ENCODE measurements at regions not wholly inside any gene's neighbourhood (a gene's known extent, or its start where the extent isn't known, plus 50 kb on each side); places are given as distances from the start of the nearest gene placed in this dataset.
A peak's percentile ranks its signal among the peaks of the same experiment; 100 is the strongest.

DNA sequence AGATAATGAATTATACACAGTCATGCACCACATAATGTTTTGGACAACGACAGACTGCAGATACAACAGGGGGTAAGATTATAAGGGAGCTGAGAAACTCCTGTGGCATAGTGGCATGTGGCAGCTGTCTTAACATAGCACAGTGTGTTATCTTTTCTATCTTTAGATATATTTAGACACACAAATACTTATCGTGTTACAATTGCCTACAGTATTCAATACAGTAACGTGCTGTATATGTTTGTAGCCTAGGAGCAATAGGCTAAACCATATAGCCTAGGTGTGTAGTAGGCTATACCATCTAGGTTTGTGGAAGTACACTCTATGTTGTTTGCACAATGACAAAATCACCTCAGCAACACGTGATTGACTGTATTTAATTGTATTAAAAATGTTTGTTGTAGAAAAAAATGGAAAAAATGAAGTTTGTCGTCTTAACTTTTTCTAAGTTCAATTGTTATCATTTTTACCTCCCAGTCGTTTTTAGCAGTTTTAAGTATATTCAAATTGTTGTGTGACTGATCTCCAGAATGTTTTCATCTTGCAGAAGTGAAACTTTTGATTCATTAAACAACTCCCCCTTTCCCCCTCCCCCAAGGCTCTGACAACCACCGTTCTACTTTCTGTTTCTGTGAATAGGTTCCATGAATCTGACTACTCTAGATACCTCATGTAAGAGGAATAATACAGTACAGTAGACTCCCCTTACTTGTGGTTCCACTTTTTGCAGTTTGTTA, 351.0 kb upstream of the B3GALT2 start:
- H3K27ac Mint-ChIP-seq: peak overlapping the region in 3 of 10 donors; percentile 15 to 63 (median 35)
- peaks cover 0 to 3% (median 0%) of the 10 kb centered on the region in 9 donors for H3K9me3 Mint-ChIP-seq
- peak overlapping the region in 5 of 10 donors; percentile 29 to 74 (median 56) for H3K4me3 Mint-ChIP-seq
- H3K36me3 Mint-ChIP-seq: no peaks in the 10 kb centered on the region
- peaks cover 6 to 41% (median 24%) of the 10 kb centered on the region in 4 donors for H3K4me1 Mint-ChIP-seq
- DNase-seq: peak in 4 of 10 donors; percentile 7 to 35 (median 24)
- ATAC-seq: peak; percentile 47 to 67
- no peaks in the 10 kb centered on the region for H3K27me3 Mint-ChIP-seq
- POLR2A ChIA-PET: no interaction called here

DNA sequence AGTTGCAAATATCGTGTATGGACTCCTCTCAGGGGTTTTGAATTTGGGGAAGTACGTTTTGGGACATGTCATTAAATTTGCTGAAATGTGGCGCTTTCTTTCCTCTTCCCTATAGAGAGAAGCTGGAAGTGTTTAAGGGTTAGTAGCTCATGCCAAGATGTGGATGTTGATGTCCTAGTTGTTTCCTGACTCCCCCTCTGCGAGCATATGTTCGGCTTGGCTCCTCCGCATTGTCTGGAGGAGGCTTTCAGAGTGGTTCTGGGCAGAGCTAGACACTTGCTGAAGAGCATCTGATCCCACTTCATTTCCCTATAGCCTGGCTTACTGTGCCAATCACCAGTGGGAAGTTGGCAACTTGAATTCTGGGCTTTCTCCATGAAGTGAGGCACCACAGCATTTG, 347.4 kb upstream of the B3GALT2 start:
- H3K27me3 Mint-ChIP-seq: no peaks in the 10 kb centered on the region
- POLR2A ChIA-PET: no interaction called here
- peak overlapping the region in 1 of 10 donors; percentile 12 for H3K27ac Mint-ChIP-seq
- no peak for ATAC-seq
- H3K9me3 Mint-ChIP-seq: peaks cover 0 to 13% (median 2%) of the 10 kb centered on the region in 9 donors
- peaks cover 0 to 17% (median 6%) of the 10 kb centered on the region in 4 donors for H3K4me1 Mint-ChIP-seq
- H3K4me3 Mint-ChIP-seq: no peak overlapping the region
- no peak for DNase-seq
- H3K36me3 Mint-ChIP-seq: peaks cover 0 to 6% (median 0%) of the 10 kb centered on the region in 3 donors

DNA sequence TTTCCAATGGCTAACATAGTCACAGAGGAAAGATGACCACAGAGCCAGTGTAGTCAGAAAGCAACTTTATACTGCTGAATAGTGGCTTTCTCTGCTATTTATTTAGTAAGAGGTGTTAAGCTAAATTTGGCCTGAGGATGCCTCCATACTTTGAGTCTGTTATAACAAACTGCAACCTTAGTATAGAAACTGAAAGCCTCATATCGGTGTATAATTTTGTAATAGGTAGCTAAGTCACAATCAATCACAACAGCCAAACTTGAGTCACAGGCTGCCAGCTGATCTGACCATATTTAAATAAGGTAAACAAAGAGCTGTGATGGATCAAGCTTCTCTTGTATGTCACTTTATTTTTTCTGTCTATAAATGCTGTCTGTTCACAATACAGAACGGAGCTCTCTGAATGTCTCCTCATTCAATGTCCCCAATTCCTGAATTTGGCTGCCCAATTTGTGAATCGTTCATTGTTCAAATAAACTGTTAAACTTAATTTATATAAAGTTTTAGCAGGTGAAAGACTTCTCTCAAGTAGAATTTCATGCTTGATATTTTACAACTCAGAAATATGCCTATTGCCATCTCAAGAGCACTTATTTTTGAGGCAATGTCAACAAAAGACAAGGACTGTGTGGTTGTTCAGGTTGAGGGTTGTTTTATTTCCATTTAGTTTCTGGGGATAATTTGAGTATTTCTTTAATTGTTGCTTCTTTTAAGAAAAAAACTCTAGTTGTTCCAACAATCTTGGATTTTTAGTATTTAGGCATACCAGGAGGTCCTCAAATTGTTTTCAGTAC, 339.7 kb upstream of the B3GALT2 start:
- Mint-ChIP-seq H3K27ac (no peak overlapping the region), H3K9me3 (peaks cover 0 to 8% (median 0%) of the 10 kb centered on the region in 9 donors), H3K36me3 (peaks cover 0 to 4% (median 4%) of the 10 kb centered on the region in 3 donors), H3K27me3 (no peaks in the 10 kb centered on the region), H3K4me1 (peaks cover 0 to 1% (median 0%) of the 10 kb centered on the region in 4 donors), H3K4me3 (no peak overlapping the region)
- DNase-seq: no peak
- ATAC-seq: no peak
- POLR2A ChIA-PET: no interaction called here

DNA sequence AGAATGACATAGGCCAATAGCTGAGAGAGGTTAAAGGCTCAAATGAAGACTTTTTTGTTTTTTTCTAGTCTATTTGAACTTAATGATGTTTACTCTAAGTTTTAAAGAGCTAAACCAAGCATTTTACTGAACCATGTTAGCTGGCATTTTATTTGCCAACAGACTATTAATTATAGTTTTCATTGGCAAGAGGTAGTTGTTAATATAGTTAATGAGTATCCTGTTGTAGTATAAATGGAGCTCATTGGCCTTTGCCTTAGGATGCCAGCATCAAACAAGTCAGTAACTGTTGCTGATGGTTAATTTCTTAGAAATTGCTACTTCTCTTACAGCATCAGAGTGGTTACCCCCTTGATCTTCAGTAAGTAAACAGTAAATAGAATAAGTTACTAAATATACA, 339.0 kb upstream of the B3GALT2 start:
- Mint-ChIP-seq H3K36me3 (peaks cover 0 to 4% (median 4%) of the 10 kb centered on the region in 3 donors), H3K4me1 (peaks cover 0 to 1% (median 0%) of the 10 kb centered on the region in 4 donors), H3K27ac (no peak overlapping the region), H3K27me3 (no peaks in the 10 kb centered on the region), H3K9me3 (peaks cover 0 to 4% (median 0%) of the 10 kb centered on the region in 9 donors), H3K4me3 (no peak overlapping the region)
- DNase-seq: no peak
- POLR2A ChIA-PET: no interaction called here
- ATAC-seq: no peak

DNA sequence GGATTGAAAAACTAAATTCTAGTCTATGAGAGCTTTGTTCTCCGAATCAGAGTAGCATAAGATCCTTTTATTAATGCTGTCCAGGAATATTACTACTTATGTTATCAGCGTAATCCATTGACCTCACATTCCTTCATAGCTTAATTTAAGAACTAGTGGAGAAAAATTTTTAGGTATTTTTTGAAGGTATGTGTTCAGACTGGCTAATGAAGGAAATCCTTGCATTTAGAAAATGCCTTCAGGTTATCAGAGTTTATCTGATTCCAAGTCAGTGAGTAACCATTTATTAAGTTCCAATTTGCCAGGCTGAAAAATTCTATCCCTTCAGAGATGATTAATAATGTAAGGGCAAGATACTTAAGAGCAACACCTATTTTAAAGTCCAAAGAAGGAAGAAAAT, 338.2 kb upstream of the B3GALT2 start:
- no peak for DNase-seq
- H3K36me3 Mint-ChIP-seq: peaks cover 0 to 5% (median 4%) of the 10 kb centered on the region in 3 donors
- no peak overlapping the region for H3K27ac Mint-ChIP-seq
- peaks cover 0 to 4% (median 0%) of the 10 kb centered on the region in 9 donors for H3K9me3 Mint-ChIP-seq
- no peaks in the 10 kb centered on the region for H3K27me3 Mint-ChIP-seq
- H3K4me1 Mint-ChIP-seq: peaks cover 0 to 1% (median 0%) of the 10 kb centered on the region in 4 donors
- POLR2A ChIA-PET: no interaction called here
- no peak overlapping the region for H3K4me3 Mint-ChIP-seq
- ATAC-seq: no peak

DNA sequence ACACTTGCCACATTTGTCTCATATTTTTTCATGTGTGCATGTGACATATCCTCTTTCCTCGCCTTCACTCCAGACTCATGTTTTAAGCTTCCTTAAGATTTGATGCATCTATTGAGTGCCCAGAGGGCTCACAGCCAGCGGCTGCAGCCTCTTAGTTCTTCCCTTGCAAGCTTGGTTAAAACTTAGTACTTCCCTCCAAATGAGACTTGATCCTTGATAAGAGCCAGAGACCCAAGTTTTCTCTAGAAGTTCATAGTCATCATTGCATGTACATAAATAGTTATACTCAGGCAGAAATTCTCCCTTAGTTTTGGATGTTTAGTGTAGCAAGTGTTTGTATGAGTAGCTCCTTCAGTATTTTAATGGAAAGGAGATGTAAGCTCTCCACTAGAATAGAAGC, 337.6 kb upstream of the B3GALT2 start:
- Mint-ChIP-seq H3K27ac (peak overlapping the region in 1 of 10 donors; percentile 6), H3K27me3 (no peaks in the 10 kb centered on the region), H3K4me1 (peaks cover 0 to 1% (median 0%) of the 10 kb centered on the region in 4 donors), H3K36me3 (peaks cover 0 to 9% (median 8%) of the 10 kb centered on the region in 3 donors), H3K9me3 (peaks cover 0 to 4% (median 0%) of the 10 kb centered on the region in 9 donors), H3K4me3 (no peak overlapping the region)
- POLR2A ChIA-PET: no interaction called here
- ATAC-seq (no peak), DNase-seq (no peak)

DNA sequence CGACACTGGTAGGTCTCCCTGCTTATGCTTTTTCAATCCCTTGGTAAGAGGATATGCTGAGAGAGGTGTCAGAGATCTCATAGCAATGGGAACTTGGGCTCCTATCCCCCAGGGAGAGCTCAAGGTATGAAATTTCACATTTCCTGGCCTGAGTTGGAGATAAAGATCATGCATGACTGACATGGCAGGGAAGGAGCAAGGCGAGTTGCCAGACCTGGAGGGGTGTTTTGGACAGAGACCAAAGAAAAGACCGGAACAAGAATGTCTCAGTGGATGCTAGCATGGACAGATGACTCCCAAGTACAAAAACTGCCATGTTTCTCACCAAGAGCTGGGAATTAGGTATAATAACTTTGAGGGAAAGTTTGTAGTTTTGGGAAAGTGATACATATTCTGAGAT, 334.1 kb upstream of the B3GALT2 start:
- Mint-ChIP-seq H3K4me3 (no peak overlapping the region), H3K36me3 (peaks cover 0 to 7% (median 5%) of the 10 kb centered on the region in 3 donors), H3K9me3 (no peaks in the 10 kb centered on the region), H3K27ac (peak overlapping the region in 1 of 10 donors; percentile 0), H3K4me1 (peaks cover 0 to 1% (median 0%) of the 10 kb centered on the region in 4 donors), H3K27me3 (no peaks in the 10 kb centered on the region)
- no peak for ATAC-seq
- no peak for DNase-seq
- POLR2A ChIA-PET: no interaction called here

DNA sequence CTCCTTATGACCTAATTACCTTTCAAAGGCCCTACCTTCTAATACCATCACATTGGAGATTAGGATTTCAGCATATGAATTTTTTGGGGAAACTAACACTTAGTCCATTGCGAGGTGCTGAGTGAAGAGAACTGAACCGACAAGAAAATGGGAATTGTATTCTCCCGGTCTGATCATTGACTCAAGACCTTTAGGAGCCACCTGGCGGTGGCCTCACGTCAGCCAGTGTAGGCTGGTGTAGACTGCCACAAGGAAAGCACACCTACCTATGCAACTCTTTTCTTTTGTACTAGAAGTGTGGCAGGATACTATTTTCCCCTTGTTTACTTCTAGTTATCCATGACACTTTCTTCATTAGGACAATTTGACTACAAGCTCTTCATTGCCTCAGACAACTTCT, 333.5 kb upstream of the B3GALT2 start:
- Mint-ChIP-seq H3K36me3 (peaks cover 0 to 7% (median 5%) of the 10 kb centered on the region in 3 donors), H3K27ac (no peak overlapping the region), H3K4me3 (no peak overlapping the region), H3K9me3 (no peaks in the 10 kb centered on the region), H3K4me1 (no peaks in the 10 kb centered on the region), H3K27me3 (no peaks in the 10 kb centered on the region)
- DNase-seq (no peak), ATAC-seq (no peak)
- POLR2A ChIA-PET: no interaction called here

DNA sequence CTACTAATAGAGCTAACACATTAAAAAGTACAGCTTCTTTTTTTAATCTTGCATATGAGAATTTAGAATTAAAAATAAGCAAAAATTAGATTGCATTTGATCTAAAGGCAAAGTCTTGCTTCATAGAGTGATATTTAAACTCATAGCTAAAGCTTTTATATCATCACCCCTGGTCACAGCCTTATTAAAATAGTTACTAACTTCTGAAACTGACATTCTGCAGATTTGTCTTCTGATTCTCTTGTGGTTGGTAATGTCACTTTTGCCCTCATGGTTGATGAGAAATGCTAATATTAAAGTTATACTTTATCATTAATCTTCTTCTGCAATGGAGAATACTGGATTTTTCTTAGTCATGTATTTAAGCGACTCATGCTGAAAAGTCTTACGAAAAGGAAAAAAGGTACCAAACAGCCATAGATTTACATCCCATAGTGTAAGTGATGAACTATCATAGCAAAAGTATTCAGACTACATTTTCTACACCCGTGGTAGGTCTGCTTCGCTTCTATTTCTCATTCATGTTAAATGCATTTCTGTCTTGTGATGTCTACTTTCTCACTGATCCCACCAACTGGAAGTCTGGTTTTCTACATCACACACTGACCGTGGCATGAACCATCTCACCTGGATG, 330.5 kb upstream of the B3GALT2 start:
- Mint-ChIP-seq H3K9me3 (peaks cover 1 to 6% (median 3%) of the 10 kb centered on the region in 9 donors), H3K36me3 (peaks cover 0 to 10% (median 7%) of the 10 kb centered on the region in 3 donors), H3K27ac (no peak overlapping the region), H3K4me1 (peaks cover 0 to 3% (median 0%) of the 10 kb centered on the region in 4 donors), H3K27me3 (no peaks in the 10 kb centered on the region), H3K4me3 (no peak overlapping the region)
- ATAC-seq (no peak), DNase-seq (no peak)
- POLR2A ChIA-PET: no interaction called here

DNA sequence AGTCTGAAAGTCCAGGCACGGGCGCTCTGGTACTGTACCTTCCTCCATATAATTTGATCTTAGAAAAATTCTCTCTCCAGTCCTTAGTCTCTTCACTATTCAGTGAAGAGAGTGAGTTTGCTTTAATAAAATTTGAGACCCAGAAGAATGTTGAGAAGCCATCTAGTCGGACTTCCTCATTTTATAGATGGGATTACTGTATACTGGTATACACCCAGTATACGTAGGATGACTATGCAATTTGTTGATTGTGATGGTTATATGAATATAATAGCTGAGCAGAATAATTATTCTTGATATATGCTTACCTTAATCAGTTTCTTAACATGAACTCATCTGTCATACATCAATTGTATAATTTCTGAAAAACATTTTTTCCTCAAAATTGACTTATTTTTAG, 328.0 kb upstream of the B3GALT2 start:
- no peaks in the 10 kb centered on the region for H3K27me3 Mint-ChIP-seq
- POLR2A ChIA-PET: no interaction called here

DNA sequence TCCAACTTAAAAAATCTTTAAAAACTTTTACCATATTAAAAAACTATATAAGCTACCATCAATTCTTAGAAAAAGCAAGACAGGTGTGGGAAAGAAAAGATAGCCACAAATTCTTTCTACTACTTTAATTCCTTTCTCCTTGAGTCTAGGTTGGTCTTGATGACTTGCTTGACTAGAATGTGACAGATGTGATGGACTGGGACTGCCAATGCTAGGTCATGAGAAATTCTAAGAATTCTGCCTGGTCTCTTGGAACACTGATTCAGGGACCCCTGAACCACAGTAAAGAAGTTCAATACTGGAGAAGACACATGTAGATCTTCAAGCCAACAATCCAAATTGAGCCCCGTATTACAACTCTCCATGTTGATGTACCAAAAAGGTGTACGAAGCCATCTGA, 326.6 kb upstream of the B3GALT2 start:
- H3K36me3 Mint-ChIP-seq: peaks cover 0 to 9% (median 7%) of the 10 kb centered on the region in 3 donors
- no peak for ATAC-seq

More for the DNA sequence above, 328.0 kb upstream of the B3GALT2 start:
- peaks cover 0 to 3% (median 0%) of the 10 kb centered on the region in 4 donors for H3K4me1 Mint-ChIP-seq
- H3K4me3 Mint-ChIP-seq: no peak overlapping the region
- ATAC-seq (no peak), DNase-seq (no peak)
- peaks cover 0 to 13% (median 12%) of the 10 kb centered on the region in 3 donors for H3K36me3 Mint-ChIP-seq
- H3K9me3 Mint-ChIP-seq: peaks cover 5 to 14% (median 10%) of the 10 kb centered on the region in 9 donors
- H3K27ac Mint-ChIP-seq: no peak overlapping the region

DNA sequence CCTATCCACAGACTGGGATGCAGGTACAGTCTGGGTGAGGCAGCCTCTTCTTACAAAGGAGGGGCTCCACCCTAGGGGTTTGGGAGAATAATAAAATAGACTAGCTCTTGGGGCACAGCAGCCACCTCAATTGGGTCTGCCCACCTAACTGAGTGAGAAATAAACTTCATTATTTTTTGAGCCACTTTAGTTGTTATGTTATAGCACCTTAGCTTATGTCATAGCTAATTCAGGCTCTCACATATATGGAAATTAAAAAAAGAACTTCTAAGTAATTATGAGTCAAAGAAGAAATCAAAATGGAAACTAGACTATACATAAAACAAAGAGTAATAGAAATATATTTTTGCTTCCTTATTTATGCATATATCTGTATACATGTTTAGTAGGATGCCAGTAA, 318.5 kb upstream of the B3GALT2 start:
- H3K36me3 Mint-ChIP-seq: peaks cover 0 to 8% (median 6%) of the 10 kb centered on the region in 3 donors
- peaks cover 0 to 6% (median 2%) of the 10 kb centered on the region in 4 donors for H3K4me1 Mint-ChIP-seq
- POLR2A ChIA-PET: no interaction called here
- peak overlapping the region in 1 of 10 donors; percentile 68 for H3K27ac Mint-ChIP-seq
- H3K4me3 Mint-ChIP-seq: no peak overlapping the region
- H3K27me3 Mint-ChIP-seq: no peaks in the 10 kb centered on the region
- peaks cover 0 to 15% (median 4%) of the 10 kb centered on the region in 9 donors for H3K9me3 Mint-ChIP-seq
- DNase-seq (no peak), ATAC-seq (no peak)

More for the DNA sequence above, 326.6 kb upstream of the B3GALT2 start:
- POLR2A ChIA-PET: no interaction called here
- no peak for DNase-seq
- Mint-ChIP-seq H3K4me3 (no peak overlapping the region), H3K27me3 (no peaks in the 10 kb centered on the region), H3K4me1 (peaks cover 0 to 3% (median 0%) of the 10 kb centered on the region in 4 donors), H3K27ac (no peak overlapping the region), H3K9me3 (peaks cover 5 to 14% (median 10%) of the 10 kb centered on the region in 9 donors)

All from naive thymus-derived CD8-positive, alpha-beta T cell (primary cell).